ENCODE measurements at regions not wholly inside any gene's neighbourhood (a gene's known extent, or its start where the extent isn't known, plus 50 kb on each side); places are given as distances from the start of the nearest gene placed in this dataset.
"Not testable (repeated sequence)": the region's sequence is repeated elsewhere in the genome, so short reads cannot be mapped to it uniquely, and the experiment has no call there.

- intact Hi-C loops (cut with DNase I; ENCODE audit: low total_unique reads), result no loop called here
- DNase-seq (ENCODE audit: low spot score in 2 of 2), result no peak
- H3K4me3 ChIP-seq (ENCODE audit: low read depth, poor library complexity, severe bottlenecking), result no peak overlapping the region
- no peak for TF ChIP-seq CTCF (IDR thresholded peaks at IDR 0.05)
These were observed 989.6 kb upstream of the COX7C start for GRCh38 chr5:85628153-85628552.

- H3K4me3 ChIP-seq (ENCODE audit: low read depth, poor library complexity, severe bottlenecking); intact Hi-C loops (cut with DNase I; ENCODE audit: low total_unique reads); DNase-seq (ENCODE audit: low spot score in 2 of 2): not testable (repeated sequence)
- 89 to 94% methylated on average over 18 to 23 of the region's 25 CpGs for WGBS, 2 donors
These were observed 979.1 kb upstream of the COX7C start for GRCh38 chr5:85638495-85639125.

- 87 to 90% methylated on average over 7 of the region's 7 CpGs for WGBS, 2 donors
- H3K4me3 ChIP-seq (ENCODE audit: low read depth, poor library complexity, severe bottlenecking), result no peak overlapping the region
- no peak for DNase-seq (ENCODE audit: low spot score in 2 of 2)
- intact Hi-C loops (cut with DNase I; ENCODE audit: low total_unique reads), result no loop called here
- no peak for TF ChIP-seq CTCF (IDR thresholded peaks at IDR 0.05)
- TF ChIP-seq POLR2A (IDR thresholded peaks at IDR 0.05), result no peak
These were observed 971.7 kb upstream of the COX7C start for GRCh38 chr5:85646036-85646435.

- H3K4me3 ChIP-seq (ENCODE audit: low read depth, poor library complexity, severe bottlenecking), result no peak overlapping the region
- intact Hi-C loops (cut with DNase I; ENCODE audit: low total_unique reads), result no loop called here
- no peak for DNase-seq (ENCODE audit: low spot score in 2 of 2)
- TF ChIP-seq POLR2A (IDR thresholded peaks at IDR 0.05) (no peak), CTCF (IDR thresholded peaks at IDR 0.05) (no peak)
- WGBS, 2 donors, result 80 to 93% methylated on average over 2 of the region's 2 CpGs
These were observed 971.1 kb upstream of the COX7C start for GRCh38 chr5:85646641-85647040.

GRCh38 chr5:85647349-85648127, 970.2 kb upstream of the COX7C start:
- no peak overlapping the region for H3K4me3 ChIP-seq (ENCODE audit: low read depth, poor library complexity, severe bottlenecking)
- DNase-seq (ENCODE audit: low spot score in 2 of 2), result no peak
- intact Hi-C loops (cut with DNase I; ENCODE audit: low total_unique reads), result no loop called here
- 82 to 88% methylated on average over 25 of the region's 25 CpGs for WGBS, 2 donors
- TF ChIP-seq POLR2A (IDR thresholded peaks at IDR 0.05), result no peak
- no peak for TF ChIP-seq CTCF (IDR thresholded peaks at IDR 0.05)

GRCh38 chr5:85648495-85648894, 969.2 kb upstream of the COX7C start:
- no peak for TF ChIP-seq POLR2A (IDR thresholded peaks at IDR 0.05)
- TF ChIP-seq CTCF (IDR thresholded peaks at IDR 0.05), result no peak
- DNase-seq (ENCODE audit: low spot score in 2 of 2), result no peak
- WGBS, 2 donors, result 57 to 62% methylated on average over 4 of the region's 4 CpGs
- intact Hi-C loops (cut with DNase I; ENCODE audit: low total_unique reads), result no loop called here
- no peak overlapping the region for H3K4me3 ChIP-seq (ENCODE audit: low read depth, poor library complexity, severe bottlenecking)
